ENCODE measurements at regions not wholly inside any gene's neighbourhood (a gene's known extent, or its start where the extent isn't known, plus 50 kb on each side); places are given as distances from the start of the nearest gene placed in this dataset.

- H3K4me1 Mint-ChIP-seq: peaks cover 8% of the 10 kb centered on the region
- H3K4me3 Mint-ChIP-seq: no peak overlapping the region
- H3K27ac Mint-ChIP-seq: no peak overlapping the region
- H3K27me3 Mint-ChIP-seq: peaks cover 30% of the 10 kb centered on the region
- DNase-seq (ENCODE audit: low spot score in 2 of 2) (no peak), ATAC-seq (ENCODE audit: low read depth) (no peak)
- H3K9me3 Mint-ChIP-seq: no peaks in the 10 kb centered on the region
- peaks cover 2% of the 10 kb centered on the region for H3K36me3 Mint-ChIP-seq
Observed at GRCh38 chr17:36661047-36661666, 59.8 kb downstream of the MRM1 start.

DNA sequence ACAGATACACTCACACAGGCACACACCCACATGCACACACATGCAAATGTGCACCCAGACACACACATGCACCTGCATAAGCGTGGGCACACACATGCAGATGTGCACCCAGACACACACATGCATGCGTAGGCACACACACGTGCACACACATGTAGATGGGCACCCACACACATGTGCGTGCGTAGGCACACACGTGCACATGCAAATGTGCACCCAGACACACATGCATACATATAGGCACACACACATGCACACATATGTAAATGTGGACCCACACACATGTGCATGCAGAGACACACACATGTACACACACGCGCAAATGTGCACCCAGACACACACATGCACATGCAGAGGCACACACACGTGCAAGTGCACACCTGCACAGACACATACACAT, 60.3 kb downstream of the MRM1 start:
- Mint-ChIP-seq H3K27ac (no peak overlapping the region), H3K9me3 (no peaks in the 10 kb centered on the region), H3K27me3 (peaks cover 29% of the 10 kb centered on the region), H3K36me3 (peaks cover 2% of the 10 kb centered on the region), H3K4me3 (no peak overlapping the region), H3K4me1 (peaks cover 7% of the 10 kb centered on the region)
- ATAC-seq (ENCODE audit: low read depth): no peak
- DNase-seq (ENCODE audit: low spot score in 2 of 2): no peak

GRCh38 chr17:36665417-36665816, 64.0 kb downstream of the MRM1 start:
- Mint-ChIP-seq H3K27me3 (peaks cover 22% of the 10 kb centered on the region), H3K4me1 (no peaks in the 10 kb centered on the region), H3K27ac (no peak overlapping the region), H3K9me3 (no peaks in the 10 kb centered on the region), H3K36me3 (peaks cover 2% of the 10 kb centered on the region), H3K4me3 (no peak overlapping the region)
- ATAC-seq (ENCODE audit: low read depth) (no peak), DNase-seq (ENCODE audit: low spot score in 2 of 2) (no peak)

DNA sequence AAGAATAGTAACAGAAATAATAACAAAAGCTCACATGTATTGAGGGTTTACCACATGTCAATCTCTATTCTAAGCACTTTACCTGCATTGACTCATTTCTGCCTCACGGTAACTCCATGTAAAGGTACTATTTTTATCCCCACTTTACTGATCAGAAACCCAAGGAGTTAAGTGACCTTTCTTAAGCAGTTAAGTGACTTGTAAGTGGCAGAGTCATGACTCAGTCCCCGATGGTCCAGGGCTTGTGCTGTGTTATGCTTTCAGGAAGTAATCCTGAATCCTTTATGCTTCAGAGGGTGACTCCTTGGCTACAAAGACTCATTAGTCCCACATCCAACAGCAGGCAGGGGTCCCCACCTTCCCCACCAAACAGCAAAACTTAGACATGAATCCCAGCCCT, 66.5 kb downstream of the MRM1 start:
- peaks cover 2% of the 10 kb centered on the region for H3K36me3 Mint-ChIP-seq

GRCh38 chr17:36668824-36669223, 67.4 kb downstream of the MRM1 start:
- Mint-ChIP-seq H3K36me3 (peaks cover 2% of the 10 kb centered on the region), H3K4me3 (no peak overlapping the region), H3K27ac (no peak overlapping the region), H3K27me3 (peaks cover 11% of the 10 kb centered on the region), H3K9me3 (no peaks in the 10 kb centered on the region), H3K4me1 (peaks cover 2% of the 10 kb centered on the region)
- DNase-seq (ENCODE audit: low spot score in 2 of 2): no peak
- ATAC-seq (ENCODE audit: low read depth): no peak

More for the DNA sequence above, 66.5 kb downstream of the MRM1 start:
- ATAC-seq (ENCODE audit: low read depth) (no peak), DNase-seq (ENCODE audit: low spot score in 2 of 2) (no peak)
- Mint-ChIP-seq H3K4me3 (no peak overlapping the region), H3K4me1 (no peaks in the 10 kb centered on the region), H3K9me3 (no peaks in the 10 kb centered on the region), H3K27ac (no peak overlapping the region), H3K27me3 (peaks cover 17% of the 10 kb centered on the region)

GRCh38 chr17:36671144-36671543, 69.8 kb downstream of the MRM1 start:
- H3K27ac Mint-ChIP-seq: no peak overlapping the region
- H3K4me1 Mint-ChIP-seq: peaks cover 10% of the 10 kb centered on the region
- H3K9me3 Mint-ChIP-seq: no peaks in the 10 kb centered on the region
- H3K36me3 Mint-ChIP-seq: no peaks in the 10 kb centered on the region
- peaks cover 5% of the 10 kb centered on the region for H3K27me3 Mint-ChIP-seq
- ATAC-seq (ENCODE audit: low read depth) (no peak), DNase-seq (ENCODE audit: low spot score in 2 of 2) (no peak)
- no peak overlapping the region for H3K4me3 Mint-ChIP-seq

DNA sequence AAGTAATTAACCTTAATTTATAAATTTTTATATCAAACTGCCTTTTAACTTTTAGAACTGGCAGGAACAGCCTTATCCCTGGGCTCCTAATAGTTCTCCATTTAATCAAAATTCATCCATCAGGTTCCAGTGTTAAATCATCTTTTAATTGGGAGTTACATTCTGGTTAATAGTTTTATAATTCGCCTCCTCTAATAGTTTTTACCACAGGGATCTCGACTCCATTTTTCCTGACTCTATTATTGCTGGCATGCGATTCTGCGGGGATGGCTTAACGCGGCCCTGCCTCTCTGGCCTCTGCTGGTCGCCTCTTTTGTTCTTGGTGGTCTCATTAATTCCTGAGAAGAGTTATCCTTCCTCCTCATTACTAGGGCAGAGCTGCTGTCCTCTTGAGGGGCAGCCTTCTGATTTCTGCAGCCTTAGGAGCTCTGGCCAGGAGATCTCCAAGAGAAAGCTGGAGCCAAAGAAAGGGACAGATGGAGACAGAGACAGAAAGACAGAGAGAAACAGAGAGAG, 71.1 kb downstream of the MRM1 start:
- no peak overlapping the region for H3K4me3 Mint-ChIP-seq
- ATAC-seq (ENCODE audit: low read depth): no peak
- no peaks in the 10 kb centered on the region for H3K36me3 Mint-ChIP-seq
- peaks cover 10% of the 10 kb centered on the region for H3K27me3 Mint-ChIP-seq
- H3K9me3 Mint-ChIP-seq: no peaks in the 10 kb centered on the region
- no peak overlapping the region for H3K27ac Mint-ChIP-seq
- no peak for DNase-seq (ENCODE audit: low spot score in 2 of 2)
- peaks cover 12% of the 10 kb centered on the region for H3K4me1 Mint-ChIP-seq

DNA sequence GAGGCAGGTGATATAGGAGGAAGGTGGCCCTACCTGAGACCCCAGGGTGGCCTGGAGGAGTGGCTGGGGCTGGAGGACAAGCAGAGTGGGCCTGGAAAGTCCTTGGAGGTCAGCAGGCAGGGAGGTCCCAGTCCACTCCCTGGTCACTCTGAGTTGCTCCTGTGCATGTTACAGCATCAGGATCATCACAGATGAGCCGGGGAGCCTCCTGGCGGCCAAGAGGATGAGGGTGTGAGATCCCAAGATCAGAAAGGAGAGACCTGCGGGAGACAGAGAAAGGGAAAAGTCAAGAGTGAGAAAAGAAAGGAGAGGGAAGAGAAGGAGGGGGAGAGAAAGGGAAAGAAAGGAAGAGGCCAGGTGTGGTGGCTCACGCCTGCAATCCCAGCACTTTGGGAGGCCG, 71.7 kb downstream of the MRM1 start:
- H3K27me3 Mint-ChIP-seq: peaks cover 10% of the 10 kb centered on the region
- H3K4me3 Mint-ChIP-seq: no peak overlapping the region
- no peak overlapping the region for H3K27ac Mint-ChIP-seq
- H3K36me3 Mint-ChIP-seq: no peaks in the 10 kb centered on the region
- ATAC-seq (ENCODE audit: low read depth) (no peak), DNase-seq (ENCODE audit: low spot score in 2 of 2) (no peak)
- no peaks in the 10 kb centered on the region for H3K9me3 Mint-ChIP-seq
- H3K4me1 Mint-ChIP-seq: peaks cover 12% of the 10 kb centered on the region

- Mint-ChIP-seq H3K4me3 (no peak overlapping the region), H3K36me3 (no peaks in the 10 kb centered on the region), H3K4me1 (peaks cover 12% of the 10 kb centered on the region), H3K9me3 (no peaks in the 10 kb centered on the region), H3K27me3 (peaks cover 8% of the 10 kb centered on the region), H3K27ac (no peak overlapping the region)
- DNase-seq (ENCODE audit: low spot score in 2 of 2) (no peak), ATAC-seq (ENCODE audit: low read depth) (no peak)
Observed at GRCh38 chr17:36673637-36674277, 72.4 kb downstream of the MRM1 start.

GRCh38 chr17:36674278-36674650, 72.9 kb downstream of the MRM1 start:
- no peaks in the 10 kb centered on the region for H3K9me3 Mint-ChIP-seq
- H3K4me3 Mint-ChIP-seq: no peak overlapping the region
- H3K4me1 Mint-ChIP-seq: peaks cover 12% of the 10 kb centered on the region
- ATAC-seq (ENCODE audit: low read depth): no peak
- H3K36me3 Mint-ChIP-seq: no peaks in the 10 kb centered on the region
- DNase-seq (ENCODE audit: low spot score in 2 of 2): no peak
- H3K27me3 Mint-ChIP-seq: peaks cover 6% of the 10 kb centered on the region
- H3K27ac Mint-ChIP-seq: no peak overlapping the region

- Mint-ChIP-seq H3K27me3 (peaks cover 6% of the 10 kb centered on the region), H3K36me3 (no peaks in the 10 kb centered on the region), H3K9me3 (no peaks in the 10 kb centered on the region), H3K4me1 (peaks cover 12% of the 10 kb centered on the region), H3K4me3 (no peak overlapping the region), H3K27ac (no peak overlapping the region)
- ATAC-seq (ENCODE audit: low read depth) (no peak), DNase-seq (ENCODE audit: low spot score in 2 of 2) (no peak)
Observed at GRCh38 chr17:36675250-36675649, 73.9 kb downstream of the MRM1 start.

- Mint-ChIP-seq H3K4me1 (peaks cover 12% of the 10 kb centered on the region), H3K27ac (no peak overlapping the region), H3K36me3 (no peaks in the 10 kb centered on the region), H3K4me3 (no peak overlapping the region), H3K27me3 (peaks cover 7% of the 10 kb centered on the region), H3K9me3 (no peaks in the 10 kb centered on the region)
- no peak for DNase-seq (ENCODE audit: low spot score in 2 of 2)
- no peak for ATAC-seq (ENCODE audit: low read depth)
Observed at GRCh38 chr17:36675786-36676185, 74.4 kb downstream of the MRM1 start.

DNA sequence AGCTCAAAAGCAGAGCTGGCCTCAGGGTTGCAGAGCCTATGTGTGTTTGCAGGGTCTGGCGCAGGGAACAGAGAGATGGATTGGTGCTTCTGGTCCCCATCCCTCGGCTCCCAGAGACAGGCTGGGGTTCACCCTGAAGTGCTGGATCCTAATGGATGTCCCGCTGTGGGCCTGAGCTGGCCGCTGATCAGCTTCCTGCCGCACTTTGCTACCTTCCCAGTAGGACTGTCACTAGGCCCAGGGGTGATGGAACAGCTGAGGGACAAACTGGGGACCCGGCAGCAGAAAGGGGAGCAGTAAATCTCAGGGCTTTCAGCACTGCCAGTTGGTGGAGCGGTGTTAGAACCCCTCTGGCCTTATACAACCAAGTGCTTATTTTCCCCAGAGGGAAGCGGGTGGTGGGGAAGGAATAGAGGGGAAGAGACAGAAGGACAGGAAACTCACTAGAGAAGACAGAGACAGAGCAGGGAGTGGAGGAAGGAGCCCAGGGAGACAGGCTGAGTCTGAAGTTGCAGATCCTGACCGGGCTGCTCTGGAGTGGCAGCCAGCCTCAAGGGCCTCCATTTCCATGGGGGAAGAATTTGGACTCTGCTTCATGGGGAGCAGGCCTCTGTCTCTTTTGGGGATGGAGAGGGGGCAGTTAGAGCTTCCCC, 78.6 kb downstream of the MRM1 start:
- no peak overlapping the region for H3K4me3 Mint-ChIP-seq
- no peaks in the 10 kb centered on the region for H3K36me3 Mint-ChIP-seq
- peaks cover 9% of the 10 kb centered on the region for H3K27me3 Mint-ChIP-seq
- no peaks in the 10 kb centered on the region for H3K9me3 Mint-ChIP-seq
- H3K27ac Mint-ChIP-seq: no peak overlapping the region
- ATAC-seq (ENCODE audit: low read depth): no peak
- DNase-seq (ENCODE audit: low spot score in 2 of 2): no peak
- H3K4me1 Mint-ChIP-seq: peaks cover 10% of the 10 kb centered on the region

GRCh38 chr17:36680701-36681202, 79.4 kb downstream of the MRM1 start:
- DNase-seq (ENCODE audit: low spot score in 2 of 2) (no peak), ATAC-seq (ENCODE audit: low read depth) (no peak)
- Mint-ChIP-seq H3K27me3 (peaks cover 9% of the 10 kb centered on the region), H3K4me1 (peaks cover 5% of the 10 kb centered on the region), H3K27ac (no peak overlapping the region), H3K36me3 (no peaks in the 10 kb centered on the region), H3K9me3 (no peaks in the 10 kb centered on the region), H3K4me3 (no peak overlapping the region)

Measured in memory B cell (primary cell).